ENCODE measurements at regions not wholly inside any gene's neighbourhood (a gene's known extent, or its start where the extent isn't known, plus 50 kb on each side); places are given as distances from the start of the nearest gene placed in this dataset.

DNA sequence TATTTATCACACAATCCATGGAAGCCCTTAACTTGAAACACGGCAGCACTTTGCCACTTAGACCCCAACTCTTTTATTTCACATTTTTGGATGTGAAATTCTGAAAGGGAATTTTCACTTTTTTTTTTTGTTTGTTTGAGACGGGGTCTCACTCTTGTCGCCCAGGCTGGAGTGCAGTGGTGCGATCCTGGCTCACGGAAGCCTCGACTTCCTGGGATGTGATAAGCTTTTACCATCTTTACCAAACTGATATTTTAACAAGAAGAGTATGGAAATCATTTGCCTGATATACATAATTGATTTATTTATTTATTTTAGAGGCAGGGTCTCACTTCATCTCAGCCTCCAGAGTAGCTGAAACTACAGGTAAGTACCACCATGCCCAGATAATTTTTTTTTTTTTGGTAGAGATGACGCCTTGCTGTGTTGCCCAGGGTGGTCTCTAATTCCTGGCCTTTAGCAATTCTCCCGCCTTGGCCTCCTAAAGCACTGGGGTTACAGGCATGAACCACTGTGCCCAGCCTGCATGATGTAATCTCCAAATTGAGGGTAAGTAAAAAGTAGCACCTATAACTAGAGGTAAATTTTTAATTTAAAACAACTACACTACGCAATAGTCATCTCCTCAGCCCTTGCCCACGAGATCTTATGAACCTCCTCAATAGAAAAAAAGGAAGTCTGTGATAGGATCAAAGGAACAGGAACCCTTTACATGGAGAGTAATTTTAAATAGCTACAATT, 180.7 kb upstream of the KLF14 start:
- Mint-ChIP-seq H3K27me3 (no peaks in the 10 kb centered on the region), H3K4me3 (peak overlapping the region; percentile 90), H3K27ac (peak overlapping the region; percentile 84), H3K9me3 (ENCODE audit: insufficient read depth) (no peaks in the 10 kb centered on the region), H3K4me1 (peaks cover 77% of the 10 kb centered on the region)
- DNase-seq (no peak), ATAC-seq (ENCODE audit: low read depth) (no peak)
- H2AFZ ChIP-seq (ENCODE audit: insufficient read depth, low read depth, low read length, poor library complexity, severe bottlenecking) = no peak overlapping the region
- H3K4me1 ChIP-seq (ENCODE audit: control insufficient read depth in 2 of 2, insufficient read depth in 2 of 2, low read length in 2 of 2) = peaks cover 28 to 37% of the 10 kb centered on the region in 2 donors
- intact Hi-C loops (cut with micrococcal nuclease) = no loop called here
- H3K9me3 ChIP-seq (ENCODE audit: control extremely low read depth in 1 of 3, control insufficient read depth in 2 of 3, insufficient read depth in 1 of 3, low read length in 2 of 3) = no peaks in the 10 kb centered on the region
- peaks cover 2 to 25% of the 10 kb centered on the region in 2 experiments for H3K36me3 ChIP-seq (replicated peaks in 1 of 2; ENCODE audit: control extremely low read depth in 1 of 2, control insufficient read depth in 1 of 2, extremely low read depth in 1 of 2, insufficient read depth in 2 of 2, low read length in 1 of 2)
- H3K4me2 ChIP-seq (replicated peaks; ENCODE audit: low read depth, low read length, poor library complexity, severe bottlenecking) = peak overlapping the region; percentile 80
- peaks cover 19% of the 10 kb centered on the region for H4K20me1 ChIP-seq (ENCODE audit: control insufficient read depth, insufficient read depth, low read length, poor library complexity, severe bottlenecking)
- POLR2A ChIA-PET = interaction anchor here (0.7 kb wide), 2 partner anchors 17 to 506 kb away, joined by 3 to 4 read pairs; no protein-coding TSS in a partner anchor
- no peak overlapping the region for H3K9ac ChIP-seq (ENCODE audit: low read length)
- TF ChIP-seq EZH2 (IDR thresholded peaks at IDR 0.05; ENCODE audit: borderline replicate concordance, insufficient read depth, low read depth, low read length, poor library complexity, severe bottlenecking) = no peak
- TF ChIP-seq, protein P1, sequence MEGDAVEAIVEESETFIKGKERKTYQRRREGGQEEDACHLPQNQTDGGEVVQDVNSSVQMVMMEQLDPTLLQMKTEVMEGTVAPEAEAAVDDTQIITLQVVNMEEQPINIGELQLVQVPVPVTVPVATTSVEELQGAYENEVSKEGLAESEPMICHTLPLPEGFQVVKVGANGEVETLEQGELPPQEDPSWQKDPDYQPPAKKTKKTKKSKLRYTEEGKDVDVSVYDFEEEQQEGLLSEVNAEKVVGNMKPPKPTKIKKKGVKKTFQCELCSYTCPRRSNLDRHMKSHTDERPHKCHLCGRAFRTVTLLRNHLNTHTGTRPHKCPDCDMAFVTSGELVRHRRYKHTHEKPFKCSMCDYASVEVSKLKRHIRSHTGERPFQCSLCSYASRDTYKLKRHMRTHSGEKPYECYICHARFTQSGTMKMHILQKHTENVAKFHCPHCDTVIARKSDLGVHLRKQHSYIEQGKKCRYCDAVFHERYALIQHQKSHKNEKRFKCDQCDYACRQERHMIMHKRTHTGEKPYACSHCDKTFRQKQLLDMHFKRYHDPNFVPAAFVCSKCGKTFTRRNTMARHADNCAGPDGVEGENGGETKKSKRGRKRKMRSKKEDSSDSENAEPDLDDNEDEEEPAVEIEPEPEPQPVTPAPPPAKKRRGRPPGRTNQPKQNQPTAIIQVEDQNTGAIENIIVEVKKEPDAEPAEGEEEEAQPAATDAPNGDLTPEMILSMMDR (IDR thresholded peaks at IDR 0.05) = no peak
- no peaks in the 10 kb centered on the region for H3K27me3 ChIP-seq (replicated peaks in 1 of 4; ENCODE audit: control extremely low read depth in 1 of 4, control insufficient read depth in 3 of 4, insufficient read depth in 4 of 4, low read length in 3 of 4)
- no peak overlapping the region for H3K4me3 ChIP-seq (ENCODE audit: control extremely low read depth in 1 of 5, extremely low read depth in 1 of 5, insufficient read depth in 1 of 5, low read depth in 2 of 5, low read length in 4 of 5)
- 100% methylated on average over 1 of the region's 10 CpGs for WGBS (ENCODE audit: insufficient coverage)
- peak overlapping the region; percentile 82 to 98 for H3K27ac ChIP-seq (ENCODE audit: low read length in 2 of 2)
- CTCF ChIA-PET = interaction anchor here (0.5 to 2.1 kb wide), 13 partner anchors 8 to 192 kb away, joined by 3 to 10 read pairs (median 4); no protein-coding TSS in a partner anchor
- peaks cover 89% of the 10 kb centered on the region for H3K79me2 ChIP-seq (ENCODE audit: control insufficient read depth, insufficient read depth, low read length)

GRCh38 chr7:130917669-130918128, 183.7 kb upstream of the KLF14 start:
- H3K9ac ChIP-seq (ENCODE audit: low read length) = no peak overlapping the region
- no peaks in the 10 kb centered on the region for H3K9me3 ChIP-seq (ENCODE audit: control extremely low read depth in 1 of 3, control insufficient read depth in 2 of 3, insufficient read depth in 1 of 3, low read length in 2 of 3)
- no peaks in the 10 kb centered on the region for H3K27me3 ChIP-seq (replicated peaks in 1 of 4; ENCODE audit: control extremely low read depth in 1 of 4, control insufficient read depth in 3 of 4, insufficient read depth in 4 of 4, low read length in 3 of 4)
- TF ChIP-seq, protein P1 (IDR thresholded peaks at IDR 0.05) = no peak
- H3K4me2 ChIP-seq (replicated peaks; ENCODE audit: low read depth, low read length, poor library complexity, severe bottlenecking) = no peak overlapping the region
- no peak overlapping the region for H3K4me3 Mint-ChIP-seq
- ChIA-PET POLR2A (interaction anchor here (0.6 kb wide), 1 partner anchor 14 kb away, joined by 4 read pairs; no protein-coding TSS in a partner anchor), CTCF (interaction anchor here (1.0 to 1.2 kb wide), 2 partner anchors 21 to 65 kb away, joined by 3 to 5 read pairs; no protein-coding TSS in a partner anchor)
- no peak for DNase-seq
- H3K27ac Mint-ChIP-seq = peak overlapping the region; percentile 12
- H4K20me1 ChIP-seq (ENCODE audit: control insufficient read depth, insufficient read depth, low read length, poor library complexity, severe bottlenecking) = no peaks in the 10 kb centered on the region
- H3K27ac ChIP-seq (ENCODE audit: low read length in 2 of 2) = peak overlapping the region in 1 of 2 donors; percentile 46
- no peaks in the 10 kb centered on the region for H3K9me3 Mint-ChIP-seq (ENCODE audit: insufficient read depth)
- no peaks in the 10 kb centered on the region for H3K27me3 Mint-ChIP-seq
- no peak for ATAC-seq (ENCODE audit: low read depth)
- H3K4me1 Mint-ChIP-seq = peaks cover 58% of the 10 kb centered on the region
- peaks cover 2 to 41% of the 10 kb centered on the region in 2 experiments for H3K36me3 ChIP-seq (replicated peaks in 1 of 2; ENCODE audit: control extremely low read depth in 1 of 2, control insufficient read depth in 1 of 2, extremely low read depth in 1 of 2, insufficient read depth in 2 of 2, low read length in 1 of 2)
- intact Hi-C loops (cut with micrococcal nuclease) = no loop called here
- WGBS (ENCODE audit: insufficient coverage) = 20% methylated on average over 1 of the region's 5 CpGs
- peaks cover 11 to 24% of the 10 kb centered on the region in 2 donors for H3K4me1 ChIP-seq (ENCODE audit: control insufficient read depth in 2 of 2, insufficient read depth in 2 of 2, low read length in 2 of 2)
- no peak overlapping the region for H2AFZ ChIP-seq (ENCODE audit: insufficient read depth, low read depth, low read length, poor library complexity, severe bottlenecking)
- peaks cover 86% of the 10 kb centered on the region for H3K79me2 ChIP-seq (ENCODE audit: control insufficient read depth, insufficient read depth, low read length)
- no peak overlapping the region for H3K4me3 ChIP-seq (ENCODE audit: control extremely low read depth in 1 of 5, extremely low read depth in 1 of 5, insufficient read depth in 1 of 5, low read depth in 2 of 5, low read length in 4 of 5)

Measured in B cell (primary cell).